Prostate gland (tissue), 2 donors: ENCODE measurements at regions not wholly inside any gene's neighbourhood (a gene's known extent, or its start where the extent isn't known, plus 50 kb on each side); places are given as distances from the start of the nearest gene placed in this dataset.

Source experiments
- DNase-seq: peaks from one replicate; pipeline ENCODE4 v3.0.0-alpha.2; 2019; ENCODE audit warnings: low spot score
- H3K27ac ChIP-seq, 2 donors: fragments of 200-600 bp; sonication (generic); 2 replicates each; pipeline ENCODE4 v1.5.1; 2017 to 2019
- H3K27me3 ChIP-seq: fragments of 200-600 bp; sonication (generic); replicated peaks from 2 replicates; pipeline ENCODE4 v1.5.1; 2019; ENCODE audit not compliant: insufficient read depth
- H3K36me3 ChIP-seq, 2 donors: fragments of 200-600 bp; sonication (generic); 1 replicate in 1 of 2; 2 replicates in 1 of 2; pipeline versions ENCODE4 v1.5.1 to v1.8.1; 2017 to 2019
- H3K4me1 ChIP-seq: fragments of 200-600 bp; sonication (generic); replicated peaks from 2 replicates; pipeline ENCODE4 v1.5.1; 2019
- H3K4me3 ChIP-seq, 2 donors: fragments of 200-600 bp; sonication (generic); 2 replicates each; pipeline ENCODE4 v1.5.1; 2017 to 2019
- H3K9me3 ChIP-seq: fragments of 200-600 bp; sonication (generic); 2 replicates; pipeline ENCODE4 v1.5.1; 2017
- CTCF ChIP-seq, 4 experiments: fragments of 200-600 bp in 2 of 4; fragments of 450-650 bp in 2 of 4; sonication (generic) in 2 of 4; IDR thresholded peaks; 1 replicate in 3 of 4; 2 replicates in 1 of 4; pipeline ENCODE4 v1.5.1; 2016 to 2019; ENCODE audit warnings: antibody characterized with exemption in 4 of 4, mild to moderate bottlenecking in 2 of 4, moderate library complexity in 2 of 4
- POLR2A ChIP-seq: fragments of 450-650 bp; IDR thresholded peaks from one replicate; pipeline ENCODE4 v1.6.1; 2016; ENCODE audit warnings: antibody characterized with exemption, mild to moderate bottlenecking
- POLR2AphosphoS5 ChIP-seq: sonication (generic); formaldehyde crosslinking; IDR thresholded peaks from one replicate; pipeline ENCODE4 v1.6.1; 2017; ENCODE audit warnings: antibody characterized with exemption
- WGBS: methylation state at CpG from one replicate; pipeline ENCODE4 v1.1.5; 2018; 5-methylcytosine and 5-hydroxymethylcytosine counted together
- intact Hi-C: fragments of 100-400 bp; cut with DNase I; formaldehyde crosslinking; loops from one replicate; pipeline ENCODE4 v1.14.2; 2022

GRCh38 chr1:76013206-76013581, 61.4 kb upstream of the ST6GALNAC3 start:
- H3K27me3 ChIP-seq, result no peaks in the 10 kb centered on the region
- H3K4me1 ChIP-seq, result no peaks in the 10 kb centered on the region
- no peak overlapping the region for H3K27ac ChIP-seq
- no peaks in the 10 kb centered on the region for H3K9me3 ChIP-seq
- TF ChIP-seq POLR2AphosphoS5 (peak; percentile 64), POLR2A (no peak)
- intact Hi-C loops, result no loop called here
- H3K4me3 ChIP-seq, result no peak overlapping the region
- peak; percentile 15 for DNase-seq
- no peaks in the 10 kb centered on the region for H3K36me3 ChIP-seq

- 65% methylated on average over 1 of the region's 1 CpG for WGBS
- Histone ChIP-seq H3K9me3 (no peaks in the 10 kb centered on the region), H3K27ac (no peak overlapping the region), H3K4me3 (no peak overlapping the region), H3K36me3 (no peaks in the 10 kb centered on the region), H3K4me1 (no peaks in the 10 kb centered on the region), H3K27me3 (no peaks in the 10 kb centered on the region)
- DNase-seq, result no peak
- TF ChIP-seq CTCF (IDR thresholded peaks at IDR 0.05) (no peak), POLR2A (no peak), POLR2AphosphoS5 (no peak)
- intact Hi-C loops, result no loop called here
Measured at GRCh38 chr1:76015478-76016103, 59.0 kb upstream of the ST6GALNAC3 start.

- 54% methylated on average over 2 of the region's 2 CpGs for WGBS
- Histone ChIP-seq H3K27me3 (no peaks in the 10 kb centered on the region), H3K4me3 (no peak overlapping the region), H3K27ac (no peak overlapping the region), H3K4me1 (no peaks in the 10 kb centered on the region), H3K36me3 (no peaks in the 10 kb centered on the region), H3K9me3 (no peaks in the 10 kb centered on the region)
- intact Hi-C loops, result no loop called here
- TF ChIP-seq CTCF (IDR thresholded peaks at IDR 0.05), result no peak
- TF ChIP-seq POLR2AphosphoS5, result no peak
- TF ChIP-seq POLR2A, result no peak
- DNase-seq, result no peak
Measured at GRCh38 chr1:76018045-76018444, 56.5 kb upstream of the ST6GALNAC3 start.

- Histone ChIP-seq H3K9me3 (no peaks in the 10 kb centered on the region), H3K27me3 (peaks cover 3% of the 10 kb centered on the region), H3K27ac (no peak overlapping the region), H3K4me1 (no peaks in the 10 kb centered on the region), H3K4me3 (no peak overlapping the region), H3K36me3 (no peaks in the 10 kb centered on the region)
- TF ChIP-seq POLR2A, result no peak
- TF ChIP-seq POLR2AphosphoS5, result no peak
- TF ChIP-seq CTCF (IDR thresholded peaks at IDR 0.05), result no peak
- intact Hi-C loops, result no loop called here
- no peak for DNase-seq
- 64% methylated on average over 4 of the region's 4 CpGs for WGBS
Measured at GRCh38 chr1:76021846-76022245, 52.7 kb upstream of the ST6GALNAC3 start.

- Histone ChIP-seq H3K9me3 (no peaks in the 10 kb centered on the region), H3K27ac (no peak overlapping the region), H3K27me3 (peaks cover 3% of the 10 kb centered on the region), H3K4me1 (no peaks in the 10 kb centered on the region), H3K4me3 (no peak overlapping the region), H3K36me3 (no peaks in the 10 kb centered on the region)
- intact Hi-C loops, result no loop called here
- no peak for TF ChIP-seq POLR2A
- TF ChIP-seq POLR2AphosphoS5, result no peak
- no peak for TF ChIP-seq CTCF (IDR thresholded peaks at IDR 0.05)
- 54% methylated on average over 1 of the region's 1 CpG for WGBS
- no peak for DNase-seq
Measured at GRCh38 chr1:76023669-76024435, 50.7 kb upstream of the ST6GALNAC3 start.
